ENCODE measurements at regions not wholly inside any gene's neighbourhood (a gene's known extent, or its start where the extent isn't known, plus 50 kb on each side); places are given as distances from the start of the nearest gene placed in this dataset.
"Not testable (repeated sequence)": the region's sequence is repeated elsewhere in the genome, so short reads cannot be mapped to it uniquely, and the experiment has no call there.

GRCh38 chr15:22262613-22263020 is 182.3 kb downstream of the OR4M2 start:
- Histone ChIP-seq H3K27me3 (no peaks in the 10 kb centered on the region), H3K36me3 (no peaks in the 10 kb centered on the region), H3K4me1 (ENCODE audit: insufficient read depth) (peaks cover 3% of the 10 kb centered on the region), H3K4me3 (no peak overlapping the region), H3K9me3 (no peaks in the 10 kb centered on the region), H3K27ac (no peak overlapping the region)
- TF ChIP-seq EP300 (IDR thresholded peaks at IDR 0.05): no peak
- no peak for TF ChIP-seq POLR2A (IDR thresholded peaks at IDR 0.05)
- TF ChIP-seq, protein P1, sequence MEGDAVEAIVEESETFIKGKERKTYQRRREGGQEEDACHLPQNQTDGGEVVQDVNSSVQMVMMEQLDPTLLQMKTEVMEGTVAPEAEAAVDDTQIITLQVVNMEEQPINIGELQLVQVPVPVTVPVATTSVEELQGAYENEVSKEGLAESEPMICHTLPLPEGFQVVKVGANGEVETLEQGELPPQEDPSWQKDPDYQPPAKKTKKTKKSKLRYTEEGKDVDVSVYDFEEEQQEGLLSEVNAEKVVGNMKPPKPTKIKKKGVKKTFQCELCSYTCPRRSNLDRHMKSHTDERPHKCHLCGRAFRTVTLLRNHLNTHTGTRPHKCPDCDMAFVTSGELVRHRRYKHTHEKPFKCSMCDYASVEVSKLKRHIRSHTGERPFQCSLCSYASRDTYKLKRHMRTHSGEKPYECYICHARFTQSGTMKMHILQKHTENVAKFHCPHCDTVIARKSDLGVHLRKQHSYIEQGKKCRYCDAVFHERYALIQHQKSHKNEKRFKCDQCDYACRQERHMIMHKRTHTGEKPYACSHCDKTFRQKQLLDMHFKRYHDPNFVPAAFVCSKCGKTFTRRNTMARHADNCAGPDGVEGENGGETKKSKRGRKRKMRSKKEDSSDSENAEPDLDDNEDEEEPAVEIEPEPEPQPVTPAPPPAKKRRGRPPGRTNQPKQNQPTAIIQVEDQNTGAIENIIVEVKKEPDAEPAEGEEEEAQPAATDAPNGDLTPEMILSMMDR (IDR thresholded peaks at IDR 0.05): no peak
- intact Hi-C loops (cut with DNase I): loop anchor here in 1 of 4 donors (2.0 kb wide), 1 partner anchor 18 kb away; no protein-coding TSS in a partner anchor
- WGBS, 3 donors: 75 to 87% (median 86%) methylated on average over 13 of the region's 13 CpGs
- peak in 1 of 5 donors; percentile 34 for DNase-seq

GRCh38 chr15:22263738-22264137 is 183.4 kb downstream of the OR4M2 start:
- 37 to 61% (median 42%) methylated on average over 5 of the region's 5 CpGs for WGBS, 3 donors
- H3K36me3 ChIP-seq: no peaks in the 10 kb centered on the region
- peaks cover 3% of the 10 kb centered on the region for H3K4me1 ChIP-seq (ENCODE audit: insufficient read depth)
- DNase-seq: no peak
- H3K9me3 ChIP-seq: no peaks in the 10 kb centered on the region
- intact Hi-C loops (cut with DNase I): loop anchor here in 1 of 4 donors (2.0 kb wide), 1 partner anchor 19 kb away; no protein-coding TSS in a partner anchor
- no peak overlapping the region for H3K4me3 ChIP-seq
- no peak overlapping the region for H3K27ac ChIP-seq
- no peaks in the 10 kb centered on the region for H3K27me3 ChIP-seq
- TF ChIP-seq POLR2A (IDR thresholded peaks at IDR 0.05): no peak
- TF ChIP-seq EP300 (IDR thresholded peaks at IDR 0.05): no peak

- H3K4me1 ChIP-seq (ENCODE audit: insufficient read depth); H3K4me3 ChIP-seq; H3K27ac ChIP-seq; H3K9me3 ChIP-seq; DNase-seq; H3K27me3 ChIP-seq; intact Hi-C loops (cut with DNase I); H3K36me3 ChIP-seq: not testable (repeated sequence)
- WGBS, 3 donors: 88 to 91% (median 88%) methylated on average over 3 of the region's 3 CpGs
Observed at GRCh38 chr15:22264272-22264671, 183.9 kb downstream of the OR4M2 start.

- H3K27me3 ChIP-seq: no peaks in the 10 kb centered on the region
- H3K4me3 ChIP-seq: no peak overlapping the region
- DNase-seq: no peak
- TF ChIP-seq, protein P1 (IDR thresholded peaks at IDR 0.05): no peak
- TF ChIP-seq POLR2A (IDR thresholded peaks at IDR 0.05) (no peak), EP300 (IDR thresholded peaks at IDR 0.05) (no peak)
- no peaks in the 10 kb centered on the region for H3K9me3 ChIP-seq
- intact Hi-C loops (cut with DNase I): no loop called here
- 76 to 78% (median 77%) methylated on average over 19 of the region's 19 CpGs for WGBS, 3 donors
- H3K4me1 ChIP-seq (ENCODE audit: insufficient read depth): peaks cover 3% of the 10 kb centered on the region
- no peaks in the 10 kb centered on the region for H3K36me3 ChIP-seq
- no peak overlapping the region for H3K27ac ChIP-seq
Observed at GRCh38 chr15:22265056-22265945, 185.0 kb downstream of the OR4M2 start.

GRCh38 chr15:22265970-22266369 is 185.6 kb downstream of the OR4M2 start:
- H3K36me3 ChIP-seq: no peaks in the 10 kb centered on the region
- TF ChIP-seq, protein P1 (IDR thresholded peaks at IDR 0.05): no peak
- TF ChIP-seq EP300 (IDR thresholded peaks at IDR 0.05): no peak
- no peak for TF ChIP-seq POLR2A (IDR thresholded peaks at IDR 0.05)
- H3K27ac ChIP-seq: no peak overlapping the region
- no peak overlapping the region for H3K4me3 ChIP-seq
- H3K4me1 ChIP-seq (ENCODE audit: insufficient read depth): no peaks in the 10 kb centered on the region
- intact Hi-C loops (cut with DNase I): no loop called here
- no peak for DNase-seq
- H3K9me3 ChIP-seq: no peaks in the 10 kb centered on the region
- 39 to 49% (median 44%) methylated on average over 2 of the region's 2 CpGs for WGBS, 3 donors
- no peaks in the 10 kb centered on the region for H3K27me3 ChIP-seq

Measured in ovary (tissue), 7 donors.